GM19239 (cell line): ENCODE measurements at regions not wholly inside any gene's neighbourhood (a gene's known extent, or its start where the extent isn't known, plus 50 kb on each side); places are given as distances from the start of the nearest gene placed in this dataset.

Source experiments
- DNase-seq: peaks from one replicate; pipeline ENCODE4 v3.0.0; 2011; ENCODE audit warnings: low spot score; ENCODE audit not compliant: insufficient read length
- FAIRE-seq: peaks from 2 replicates; lab custom pipeline; 2011; peaks lifted over from hg19 to GRCh38; lab: Jason Lieb, UNC

DNA sequence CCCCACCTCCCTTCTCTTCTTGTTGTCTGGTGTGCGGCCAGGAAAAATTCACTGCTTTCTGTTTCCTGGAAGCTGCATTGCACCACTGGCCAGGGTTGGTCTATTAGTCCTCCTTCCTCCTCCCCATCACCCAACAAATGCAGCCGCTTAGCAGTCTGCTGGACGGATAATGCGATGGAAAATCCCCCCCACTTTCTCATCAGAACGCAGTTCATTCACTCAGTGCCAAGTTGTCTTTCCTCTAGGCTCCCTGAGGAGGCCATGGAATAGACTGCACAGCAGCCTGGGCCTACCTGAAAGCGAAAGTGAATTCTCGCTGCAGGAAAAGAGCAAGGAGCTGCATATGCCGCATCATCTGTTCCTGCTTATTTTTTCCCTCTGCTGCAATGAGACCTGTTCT lies 513.6 kb downstream of the METTL15 start:
- FAIRE-seq (no peak), DNase-seq (no peak)

DNA sequence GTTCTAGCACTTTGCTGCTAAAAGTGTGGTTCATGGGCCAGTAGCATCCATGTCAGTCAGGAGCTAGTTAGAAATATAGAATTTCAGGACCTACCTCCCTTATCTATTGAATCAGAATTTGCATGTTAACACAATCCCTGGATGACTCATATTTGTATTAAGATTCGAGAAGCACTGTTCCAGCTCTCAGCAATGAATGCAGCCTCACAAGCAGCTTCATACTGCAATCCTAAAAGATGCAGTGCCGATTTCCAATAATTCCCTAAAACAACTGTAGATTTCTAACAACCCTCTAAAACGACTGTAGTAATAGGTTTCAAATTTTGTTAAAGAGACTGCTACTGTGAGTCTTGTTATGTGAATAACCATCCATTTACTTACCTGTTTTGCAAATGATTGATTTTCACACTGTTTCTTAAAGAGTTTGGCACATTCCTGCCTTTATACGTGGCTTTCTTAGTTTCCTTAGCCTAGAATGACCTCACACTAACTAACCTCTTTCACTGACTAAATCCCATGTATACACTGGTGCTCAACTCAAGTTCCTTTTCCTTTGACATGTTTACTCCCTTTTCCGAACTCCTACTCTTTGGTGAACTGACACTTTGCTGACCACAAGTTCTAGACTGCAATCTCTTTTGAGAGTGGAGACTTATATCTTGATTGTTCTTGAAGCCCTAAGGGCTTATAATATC lies 511.8 kb downstream of the METTL15 start:
- FAIRE-seq (no peak), DNase-seq (no peak)

DNA sequence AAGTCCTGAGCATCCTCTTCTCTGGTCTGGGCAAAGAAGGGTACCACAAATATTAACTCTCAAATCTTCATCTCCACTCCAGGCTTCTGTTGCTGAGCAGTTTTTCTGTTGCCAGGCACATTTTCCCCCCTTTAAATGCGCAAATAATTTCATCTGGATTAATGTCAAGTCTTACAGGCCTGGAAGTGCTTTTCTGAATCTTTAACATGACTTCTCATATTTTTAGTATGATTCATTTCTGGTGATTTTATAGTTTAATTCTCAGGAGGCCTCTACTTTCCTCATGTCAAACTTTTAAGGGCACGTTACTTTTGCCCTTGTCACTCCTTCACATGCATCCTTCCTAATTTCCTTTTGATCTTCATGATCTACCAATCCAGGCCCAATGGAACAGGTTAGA lies 510.2 kb downstream of the METTL15 start:
- DNase-seq (no peak), FAIRE-seq (no peak)

DNA sequence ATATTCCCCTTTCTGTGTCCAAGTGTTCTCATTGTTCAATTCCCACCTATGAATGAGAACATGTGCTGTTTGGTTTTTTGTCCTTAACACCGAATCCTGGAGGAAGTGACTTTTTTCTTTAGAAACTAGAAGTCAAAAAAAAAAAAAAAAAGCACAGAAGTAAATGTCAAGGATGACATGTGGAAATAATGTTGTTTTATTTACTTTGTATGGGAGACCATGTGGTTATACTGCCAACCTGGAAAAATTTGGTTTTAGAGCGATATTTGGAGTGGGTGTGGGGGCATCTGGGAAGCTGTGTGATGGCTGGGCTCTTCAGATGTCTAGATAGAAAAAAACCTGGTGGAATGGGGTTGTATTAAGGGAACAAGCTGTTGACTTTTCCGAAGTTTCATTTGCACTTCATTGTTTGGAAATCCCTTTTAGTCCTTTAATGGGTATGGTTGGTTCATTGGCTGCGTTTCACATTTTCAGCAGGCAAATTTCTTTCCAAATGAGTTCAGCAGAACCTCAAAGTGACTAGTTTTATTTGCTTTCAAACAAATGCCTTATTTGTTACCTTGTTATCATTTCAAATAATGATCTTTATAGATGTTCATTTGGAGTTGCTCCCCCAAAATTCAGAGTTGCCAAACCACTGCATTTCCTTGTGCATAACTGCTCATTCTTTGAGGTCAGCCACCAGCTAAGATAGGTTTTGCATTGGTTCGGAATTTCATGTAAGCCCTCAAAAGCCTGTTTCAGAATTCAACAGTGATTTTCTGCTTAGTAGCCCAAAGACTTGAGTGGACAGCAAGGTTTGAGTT lies 508.2 kb downstream of the METTL15 start:
- DNase-seq = no peak
- no peak for FAIRE-seq

DNA sequence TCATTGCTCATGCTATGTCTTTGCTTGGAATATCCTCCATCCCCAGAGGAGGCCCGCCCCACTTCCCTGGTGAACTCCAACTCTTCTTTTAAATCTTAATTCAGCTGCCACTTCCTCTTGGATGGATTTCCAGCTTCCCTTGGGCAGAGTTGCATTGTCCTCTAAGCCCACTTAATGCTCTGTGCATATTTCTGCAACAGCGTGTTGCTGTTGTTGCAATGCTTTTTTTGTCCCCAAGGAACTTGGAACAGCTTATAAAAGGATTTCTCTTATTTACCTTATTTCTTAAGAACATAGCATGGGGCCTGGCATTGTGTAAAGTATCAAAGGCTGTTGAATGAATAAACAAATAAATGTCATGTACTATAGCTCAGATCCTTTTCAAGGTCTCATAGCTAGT lies 507.4 kb downstream of the METTL15 start:
- DNase-seq (no peak), FAIRE-seq (no peak)

DNA sequence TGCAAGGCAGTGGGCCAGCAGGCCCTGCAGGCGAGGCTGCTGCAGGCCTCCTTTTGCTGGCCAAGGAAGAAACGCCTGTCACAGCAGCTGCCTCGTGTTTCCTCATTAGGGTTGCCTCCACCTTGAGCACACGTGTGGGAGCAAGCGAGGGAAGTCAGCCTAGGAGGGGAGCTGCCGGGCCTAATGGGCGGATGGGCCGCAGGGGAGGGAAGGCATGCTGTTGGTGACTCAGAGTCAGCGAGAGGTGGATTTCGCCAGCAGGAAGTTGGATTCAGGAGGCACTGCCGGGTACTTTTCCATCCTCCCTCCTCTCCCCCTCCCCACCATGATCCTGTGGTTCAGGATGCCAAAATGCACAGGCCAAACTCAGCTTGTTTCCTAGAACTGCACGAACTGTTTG lies 498.7 kb downstream of the METTL15 start:
- no peak for FAIRE-seq
- no peak for DNase-seq

DNA sequence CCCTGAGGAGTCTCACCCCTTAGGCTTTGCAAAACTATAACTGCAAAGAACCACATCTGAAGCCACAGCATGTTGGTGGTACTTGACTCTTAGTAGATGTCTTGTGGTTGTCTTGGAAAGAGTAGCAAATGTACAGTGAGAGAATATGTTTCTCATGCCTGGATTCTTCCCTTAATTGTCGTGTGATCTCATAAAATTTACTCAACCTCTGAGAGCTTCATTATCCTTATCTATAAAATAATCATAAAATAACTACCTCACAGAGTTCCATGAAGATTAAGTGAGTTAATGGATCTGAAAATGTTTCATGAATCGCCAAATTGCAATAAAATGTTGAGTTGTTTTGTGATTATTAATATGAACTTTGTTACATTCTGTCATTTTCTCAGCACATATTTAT lies 491.5 kb downstream of the METTL15 start:
- DNase-seq (no peak), FAIRE-seq (no peak)

DNA sequence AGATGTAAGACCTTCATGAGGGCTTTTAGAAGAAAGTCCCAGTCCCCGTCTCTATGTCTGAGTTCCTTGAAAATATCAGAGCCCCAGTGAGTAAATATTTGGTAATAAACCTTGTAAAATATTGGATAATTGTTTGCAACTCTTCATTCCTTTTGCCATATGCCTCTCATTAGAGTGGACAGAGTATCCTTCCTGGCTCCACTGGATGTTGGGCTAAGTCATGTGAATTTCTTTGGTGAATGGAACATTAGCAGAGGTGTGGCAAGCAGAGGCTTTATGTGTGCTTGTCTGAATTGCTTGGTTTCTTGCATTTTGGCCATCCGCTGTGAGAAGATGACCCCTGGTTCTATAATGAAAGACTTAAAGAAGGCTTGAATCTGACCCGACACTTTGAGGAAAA lies 490.3 kb downstream of the METTL15 start:
- no peak for DNase-seq
- FAIRE-seq = no peak

DNA sequence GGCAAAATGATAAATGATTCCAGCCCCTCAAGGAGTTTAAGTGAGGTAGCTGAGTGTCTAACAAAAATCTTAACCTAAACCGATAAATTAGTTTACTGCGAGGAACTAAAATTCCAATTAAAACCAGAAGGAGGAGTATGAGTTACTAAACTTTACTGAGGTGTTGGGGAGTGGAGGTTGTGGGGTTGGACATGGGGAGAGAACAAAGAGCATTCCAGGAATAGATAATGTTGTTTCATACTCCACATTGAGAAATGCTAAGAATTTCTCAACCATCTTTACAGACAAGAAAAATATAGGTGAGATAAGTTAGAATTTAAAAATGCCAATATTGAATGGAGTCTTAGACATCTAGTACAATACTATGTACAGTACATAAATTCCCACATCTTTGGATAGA lies 488.6 kb downstream of the METTL15 start:
- DNase-seq (no peak), FAIRE-seq (no peak)

DNA sequence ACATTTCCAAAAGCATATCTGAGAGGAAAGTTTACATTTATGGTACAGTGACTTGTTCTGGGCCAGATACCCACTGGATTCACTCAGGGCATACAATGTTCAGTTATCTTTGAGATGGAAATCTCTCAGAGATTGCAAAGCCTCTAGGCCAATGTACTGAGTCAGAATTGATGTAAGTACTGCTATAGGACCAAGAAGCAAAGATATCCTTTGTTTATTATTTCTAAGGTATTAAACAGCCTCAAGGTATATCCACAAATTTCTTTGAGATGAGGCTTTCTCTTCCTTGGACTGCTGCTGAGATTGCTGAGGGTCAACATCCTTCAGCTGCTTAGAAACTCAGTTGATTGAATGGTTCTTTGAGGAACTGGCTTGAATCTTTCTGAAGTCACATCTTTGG lies 484.0 kb downstream of the METTL15 start:
- no peak for FAIRE-seq
- no peak for DNase-seq

DNA sequence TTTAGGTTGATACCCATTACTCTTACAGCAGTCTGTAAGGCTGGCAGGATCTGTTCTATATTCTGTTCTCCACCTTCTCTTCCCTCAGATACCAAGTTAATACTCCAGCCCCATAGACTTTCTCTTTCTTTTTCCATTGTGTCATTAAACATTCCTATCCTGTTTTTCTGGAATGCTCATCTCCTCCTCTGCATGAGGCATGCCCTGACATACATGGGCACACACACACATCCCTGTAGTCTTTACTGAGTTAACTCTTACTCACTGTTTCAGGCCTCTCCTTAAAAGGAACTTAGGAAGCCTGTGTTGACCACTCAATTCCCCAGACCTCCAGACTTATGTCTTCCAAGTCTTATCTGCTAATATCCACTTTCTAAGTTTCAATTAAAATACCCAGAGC lies 476.8 kb downstream of the METTL15 start:
- FAIRE-seq = no peak
- no peak for DNase-seq

DNA sequence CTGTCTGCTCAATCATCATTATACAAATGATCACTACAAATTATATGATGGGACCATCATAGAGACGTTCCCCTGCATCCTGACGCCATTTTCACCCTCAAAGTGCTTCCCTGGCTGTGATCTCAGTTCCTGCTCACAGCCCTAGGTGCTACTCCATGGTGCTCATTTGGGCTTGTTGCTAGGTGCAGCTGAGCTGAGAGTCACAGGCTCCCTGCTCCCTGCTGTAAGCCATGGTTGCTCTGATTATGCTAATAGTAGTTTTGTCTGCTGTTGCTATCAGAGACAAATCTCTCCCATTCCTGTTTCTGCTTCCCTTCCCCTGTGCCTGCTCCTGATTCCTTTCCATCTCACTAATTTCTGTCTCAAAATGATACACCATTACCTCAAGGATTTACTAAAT lies 474.3 kb downstream of the METTL15 start:
- FAIRE-seq (no peak), DNase-seq (no peak)

DNA sequence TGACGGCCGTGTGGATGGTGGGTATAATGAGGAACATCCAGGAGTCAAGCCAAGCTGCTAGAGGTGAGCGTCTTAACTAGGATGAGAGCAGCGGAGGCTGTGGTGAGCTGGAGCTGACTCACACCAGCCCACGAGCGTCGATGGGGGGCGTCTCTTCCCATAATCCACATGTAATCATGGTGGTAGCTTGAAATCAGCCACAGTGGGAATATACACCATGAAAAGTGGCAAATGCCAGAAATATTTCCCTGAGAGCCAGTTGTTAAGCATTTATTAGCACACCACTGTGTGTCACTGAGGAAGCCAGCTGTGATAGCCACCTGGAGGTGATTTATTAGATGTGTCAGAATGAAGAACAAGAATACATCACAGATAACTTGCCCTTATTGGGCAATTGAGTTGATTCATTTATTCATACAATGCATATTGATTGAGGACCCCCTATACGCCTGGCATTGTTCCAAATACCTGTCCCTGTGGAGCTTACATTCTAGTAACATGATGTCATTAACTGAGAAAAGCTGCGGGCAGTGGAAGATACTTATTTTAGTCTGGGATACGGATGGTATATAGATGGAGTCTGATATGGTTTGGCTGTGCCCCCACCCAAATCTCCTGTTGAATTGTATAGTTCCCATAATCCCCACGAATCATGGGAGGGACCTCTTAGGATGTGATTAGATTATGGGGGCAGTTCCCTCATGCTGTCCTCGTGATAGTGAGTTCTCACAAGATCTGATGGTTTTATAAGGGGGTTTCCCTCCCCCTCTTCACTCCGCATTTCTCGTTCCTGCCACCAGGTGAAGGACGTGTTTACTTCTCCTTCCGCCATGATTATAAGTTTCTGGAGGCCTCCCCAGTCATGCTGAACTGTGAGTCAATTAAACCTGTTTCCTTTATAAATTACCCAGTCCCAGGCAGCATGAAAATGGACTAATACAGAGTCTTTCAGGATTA lies 473.4 kb downstream of the METTL15 start:
- FAIRE-seq (no peak), DNase-seq (no peak)

DNA sequence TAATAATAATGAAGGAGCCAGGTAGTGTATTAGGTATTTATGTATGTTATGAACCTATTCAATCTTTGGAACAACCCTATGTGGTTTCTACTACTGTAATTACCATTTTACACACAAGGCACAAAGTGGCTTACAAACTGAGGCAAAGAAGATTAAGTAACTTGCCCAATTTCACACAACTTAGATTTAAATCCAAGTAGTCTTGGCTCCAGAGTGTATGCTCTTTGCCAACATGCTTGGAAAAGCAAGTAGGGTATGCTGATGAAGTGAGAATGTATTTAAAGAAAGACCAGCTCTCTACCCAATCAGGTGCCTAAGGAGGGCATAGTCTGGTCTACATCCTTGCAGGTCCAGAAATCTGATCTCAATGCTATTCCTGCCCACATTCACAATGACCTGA lies 463.2 kb downstream of the METTL15 start:
- no peak for FAIRE-seq
- no peak for DNase-seq

DNA sequence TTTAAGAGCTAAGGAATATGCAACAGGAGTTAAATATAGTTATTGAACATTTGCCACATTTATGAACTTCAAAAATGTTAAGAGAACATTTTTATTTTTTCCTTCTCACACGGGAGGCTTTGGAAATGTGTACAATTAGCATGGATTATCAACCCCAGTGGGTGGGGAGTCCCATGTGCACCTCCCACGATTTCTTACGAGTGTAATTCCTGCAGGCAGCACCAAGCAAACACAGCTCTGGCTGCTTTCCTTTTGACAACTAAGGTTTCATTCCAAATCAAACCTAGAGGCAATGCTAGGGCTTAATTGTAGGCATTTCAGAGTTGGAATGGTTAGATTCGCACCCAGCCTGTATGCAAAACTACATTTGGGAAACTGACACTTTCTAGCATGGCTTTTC lies 460.9 kb downstream of the METTL15 start:
- FAIRE-seq (no peak), DNase-seq (no peak)

DNA sequence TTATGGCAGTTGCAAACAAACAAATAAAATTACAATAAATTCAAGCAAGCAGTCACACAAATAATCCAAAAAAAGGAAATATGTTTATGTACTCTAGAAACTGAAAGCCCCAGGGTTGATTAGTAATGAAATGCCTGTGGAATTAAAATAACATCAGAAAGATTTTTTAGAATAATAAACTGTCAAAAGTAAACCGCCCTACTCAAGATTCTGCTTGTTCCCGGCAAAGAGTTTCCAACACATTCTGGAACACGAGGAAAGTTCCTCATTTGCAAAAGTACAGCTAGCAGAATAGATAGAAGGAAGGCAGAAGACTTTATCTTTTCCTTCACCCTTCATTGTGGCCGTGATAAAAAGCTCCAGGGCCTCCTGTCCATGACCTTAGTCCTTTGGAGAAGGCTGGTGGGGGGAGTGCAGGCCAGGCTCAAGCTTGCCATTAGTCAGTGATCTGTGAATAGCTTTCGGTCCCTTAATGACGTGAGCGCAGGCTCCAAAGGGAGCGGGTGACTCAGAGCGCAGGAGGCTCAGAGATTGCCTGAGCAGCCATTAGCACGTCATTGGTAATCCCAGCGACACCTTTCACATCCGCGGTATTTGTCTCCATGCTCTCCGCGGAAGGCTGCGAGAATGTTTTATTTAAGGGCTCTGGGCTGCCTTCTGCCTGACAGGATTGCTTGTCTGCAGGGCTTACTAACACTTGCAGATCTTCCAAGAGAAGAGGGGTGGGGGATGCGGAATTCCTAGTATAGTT lies 458.3 kb downstream of the METTL15 start:
- FAIRE-seq = no peak
- DNase-seq = no peak

DNA sequence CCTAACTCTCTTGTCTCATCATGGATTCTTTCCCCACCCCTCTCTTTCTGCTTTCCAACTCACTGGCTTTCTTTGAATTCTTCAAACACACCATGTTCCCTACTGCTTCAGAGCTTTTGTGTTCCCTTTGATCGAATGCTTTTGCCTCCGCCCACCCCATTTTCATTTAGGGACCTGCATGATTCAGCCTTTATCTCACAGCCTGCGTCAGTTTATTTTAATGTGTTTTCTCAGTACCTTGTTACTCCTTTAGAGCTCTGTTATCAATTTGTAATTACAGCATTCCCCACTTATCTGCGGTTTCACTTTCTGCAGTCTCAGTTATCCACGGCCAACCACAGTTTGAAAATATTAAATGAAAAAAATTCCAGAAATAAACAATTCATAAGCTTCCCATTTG lies 451.3 kb downstream of the METTL15 start:
- DNase-seq (no peak), FAIRE-seq (no peak)

DNA sequence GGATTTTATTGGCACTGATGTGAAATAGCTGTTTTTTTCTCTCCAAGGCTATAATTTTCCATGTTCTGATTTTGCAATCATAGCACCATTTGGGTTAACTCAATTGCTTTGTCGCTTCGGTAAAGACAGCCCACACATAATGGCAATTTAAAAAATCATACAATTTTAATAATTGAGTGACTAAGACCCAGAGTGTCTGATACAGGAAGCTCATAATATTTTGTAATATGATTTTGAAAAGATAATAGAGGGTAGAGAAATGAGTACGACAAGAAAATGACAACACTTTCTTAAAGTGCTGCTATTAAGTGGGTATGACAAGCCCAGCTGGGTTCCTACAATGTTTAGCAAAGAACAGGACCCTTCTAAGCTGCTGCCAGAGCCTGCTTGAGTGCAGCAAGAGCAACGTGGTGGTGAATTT lies 439.1 kb downstream of the METTL15 start:
- no peak for DNase-seq
- no peak for FAIRE-seq

DNA sequence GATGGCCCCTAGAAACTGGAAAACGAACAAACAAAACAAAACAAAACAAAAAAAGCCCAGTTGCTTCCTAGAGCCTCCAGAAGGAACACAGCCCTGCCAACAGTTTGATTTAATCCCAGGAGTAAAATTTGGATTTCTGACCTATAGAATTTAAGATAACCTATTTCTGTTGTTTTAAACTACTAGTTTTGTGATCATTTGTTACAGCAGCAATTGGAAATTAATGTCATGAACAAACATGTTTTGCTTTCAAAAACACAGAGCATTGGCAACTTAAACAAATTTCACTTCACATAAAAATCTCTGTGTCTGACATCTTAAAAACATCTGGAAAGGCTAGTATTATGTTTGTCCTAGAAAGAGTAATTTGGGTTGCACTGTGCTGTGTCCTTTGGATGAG lies 437.3 kb downstream of the METTL15 start:
- FAIRE-seq (no peak), DNase-seq (no peak)

DNA sequence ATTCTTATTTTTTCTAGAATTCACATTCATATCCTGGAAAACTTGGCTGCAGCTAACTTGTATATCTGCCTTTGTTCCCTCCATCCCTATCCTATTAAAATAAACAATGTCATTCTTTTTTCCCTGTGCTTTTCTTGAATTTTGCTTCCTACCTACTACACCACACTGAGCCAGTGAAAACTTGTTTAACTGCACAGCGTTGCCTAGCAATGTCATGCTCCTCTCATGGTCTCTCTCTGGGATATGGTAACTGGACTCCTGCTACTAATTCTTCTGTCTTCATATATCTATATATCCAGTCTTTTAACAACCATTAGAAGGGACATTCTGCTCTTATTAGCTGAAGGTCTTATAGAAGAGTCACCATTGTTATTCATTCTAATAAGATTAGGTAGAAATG lies 434.4 kb downstream of the METTL15 start:
- no peak for FAIRE-seq
- DNase-seq = no peak
